GM12878 (cell line): ENCODE measurements at regions not wholly inside any gene's neighbourhood (a gene's known extent, or its start where the extent isn't known, plus 50 kb on each side); places are given as distances from the start of the nearest gene placed in this dataset.

ENCODE experiments used
- ATAC-seq: fragments of 200-7000 bp; cut with Tn5 transposase; 3 replicates; pipeline ENCODE4 v1.9.1; 2020; ENCODE audit warnings: mild to moderate bottlenecking, moderate library complexity
- BruUV-seq: library from RNA; stranded (reverse); fragments of 400-500 nt; replicated peaks from 2 replicates; lab custom pipeline; 2021; lab: Mats Ljungman, UMichigan
- CTCF ChIA-PET: fragments of 300-600 bp; sonication (Branson Sonifier 250); formaldehyde crosslinking; extraction: SDS; loops from one replicate; lab custom pipeline; 2021; ENCODE audit warnings: inconsistent platforms; lab: Yijun Ruan, JAX
- POLR2A ChIA-PET: fragments of 350-600 bp; formaldehyde crosslinking; extraction: SDS; loops from one replicate; lab custom pipeline; 2021; ENCODE audit warnings: inconsistent platforms; lab: Charles Lee
- RAD21 ChIA-PET: fragments of 300-600 bp; sonication (Branson Sonifier 250); formaldehyde crosslinking; loops from one replicate; lab custom pipeline; 2023; ENCODE audit warnings: antibody characterized with exemption; ENCODE audit not compliant: unreplicated experiment; lab: Charles Lee
- SMC1A ChIA-PET: fragments of 300-600 bp; sonication (Branson Sonifier 250); formaldehyde crosslinking; loops from one replicate; lab custom pipeline; 2023; ENCODE audit not compliant: unreplicated experiment, uncharacterized antibody; lab: Charles Lee
- DNase-seq: peaks from one replicate; pipeline ENCODE4 v3.0.0-alpha.2; 2011; ENCODE audit warnings: low read depth, low spot score
- FAIRE-seq: peaks from 3 replicates; lab custom pipeline; 2011; peaks lifted over from hg19 to GRCh38; lab: Jason Lieb, UNC
- H2AFZ ChIP-seq: 2 replicates; pipeline ENCODE4 v1.6.0; 2011; ENCODE audit warnings: low read depth, low read length, control low read depth; ENCODE audit not compliant: control insufficient read depth
- H3K27ac ChIP-seq: 2 replicates; pipeline ENCODE4 v1.5.1; 2011; ENCODE audit warnings: control low read depth; ENCODE audit not compliant: control insufficient read depth, insufficient read depth
- H3K27me3 ChIP-seq, 2 experiments: replicated peaks in 1 of 2; 2 replicates each; pipeline versions ENCODE4 v1.6.0 to v1.6.1; 2011; ENCODE audit warnings: low read length in 1 of 2; ENCODE audit not compliant: control insufficient read depth in 2 of 2, insufficient read depth in 2 of 2
- H3K36me3 ChIP-seq, 2 experiments: 2 replicates each; pipeline ENCODE4 v1.5.1; 2011; ENCODE audit warnings: low read length in 1 of 2; ENCODE audit not compliant: control insufficient read depth in 2 of 2, insufficient read depth in 2 of 2
- H3K4me1 ChIP-seq: 2 replicates; pipeline ENCODE4 v1.6.1; 2011; ENCODE audit warnings: mild to moderate bottlenecking, low read length, moderate library complexity, mixed read lengths; ENCODE audit not compliant: control insufficient read depth, insufficient read depth
- H3K4me2 ChIP-seq: 2 replicates; pipeline ENCODE4 v1.6.0; 2011; ENCODE audit warnings: control low read depth; ENCODE audit not compliant: control insufficient read depth, insufficient read depth
- H3K4me3 ChIP-seq: fragments of 200-600 bp; sonication (generic); 2 replicates; pipeline ENCODE4 v1.5.1; 2016
- H3K79me2 ChIP-seq: 2 replicates; pipeline ENCODE4 v1.6.0; 2011; ENCODE audit warnings: low read length; ENCODE audit not compliant: control insufficient read depth, insufficient read depth
- H3K9ac ChIP-seq: 2 replicates; pipeline ENCODE4 v1.8.0; 2011; ENCODE audit warnings: low read length, control low read depth, mixed read lengths; ENCODE audit not compliant: control insufficient read depth, insufficient read depth
- H3K9me3 ChIP-seq: replicated peaks from 3 replicates; pipeline ENCODE4 v1.5.1; 2011; ENCODE audit warnings: mild to moderate bottlenecking, low read length; ENCODE audit not compliant: control insufficient read depth, insufficient read depth
- H4K20me1 ChIP-seq: 2 replicates; pipeline ENCODE4 v1.6.0; 2011; ENCODE audit not compliant: control insufficient read depth, insufficient read depth
- BCLAF1 ChIP-seq: fragments of 450-650 bp; IDR thresholded peaks from 2 replicates; pipeline ENCODE4 v1.6.1; 2017; ENCODE audit warnings: antibody characterized with exemption, mild to moderate bottlenecking, moderate library complexity
- BHLHE40 ChIP-seq, 2 experiments: fragments of 450-650 bp in 1 of 2; IDR thresholded peaks; 2 replicates each; pipeline ENCODE4 v1.6.1; 2011 to 2017; ENCODE audit warnings: low read depth in 2 of 2, borderline replicate concordance in 1 of 2, improper control_type of control experiment in 1 of 2, low read length in 1 of 2, mild to moderate bottlenecking in 1 of 2
- CREM ChIP-seq: IDR thresholded peaks from 2 replicates; pipeline ENCODE4 v1.6.1; 2014; ENCODE audit warnings: antibody characterized with exemption, low read depth
- EGR1 ChIP-seq, 2 experiments: IDR thresholded peaks; 1 replicate in 1 of 2; 2 replicates in 1 of 2; pipeline ENCODE4 v1.6.1; 2011 to 2012; ENCODE audit warnings: low read depth in 2 of 2, low read length in 2 of 2, borderline replicate concordance in 1 of 2, mild to moderate bottlenecking in 1 of 2, moderate library complexity in 1 of 2
- HCFC1 ChIP-seq: fragments of 150-350 bp; IDR thresholded peaks from 2 replicates; pipeline ENCODE4 v1.6.1; 2014; ENCODE audit warnings: low read length
- HDAC6 ChIP-seq: fragments of 200-600 bp; sonication (generic); IDR thresholded peaks from one replicate; pipeline ENCODE4 v1.8.0; 2017; ENCODE audit warnings: antibody characterized with exemption; ENCODE audit not compliant: unreplicated experiment
- HSF1 ChIP-seq: fragments of 150-350 bp; IDR thresholded peaks from 2 replicates; pipeline ENCODE4 v1.6.1; 2014; ENCODE audit warnings: mild to moderate bottlenecking, low read depth, low read length
- JUNB ChIP-seq: IDR thresholded peaks from 2 replicates; pipeline ENCODE4 v1.6.1; 2016; ENCODE audit warnings: antibody characterized with exemption, mild to moderate bottlenecking
- PKNOX1 ChIP-seq: fragments of 450-650 bp; IDR thresholded peaks from 2 replicates; pipeline ENCODE4 v1.6.1; 2016; ENCODE audit warnings: mild to moderate bottlenecking
- POLR2A ChIP-seq: IDR thresholded peaks from 2 replicates; pipeline ENCODE4 v1.6.1; 2011; ENCODE audit warnings: low read depth, mild to moderate bottlenecking, low read length
- RB1 ChIP-seq: fragments of 450-650 bp; formaldehyde crosslinking; IDR thresholded peaks from 2 replicates; pipeline ENCODE4 v1.6.1; 2017; ENCODE audit warnings: mild to moderate bottlenecking, borderline replicate concordance
- in situ Hi-C: fragments of 300-500 bp; cut with MboI; formaldehyde crosslinking; loops from 9 replicates; pipeline ENCODE4 v1.14.3; 2018; ENCODE audit warnings: mixed read lengths
- intact Hi-C: fragments of 100-400 bp; cut with micrococcal nuclease; formaldehyde crosslinking; loops from one replicate; pipeline ENCODE4 v1.14.2; 2022; ENCODE audit not compliant: unreplicated experiment
- TF ChIP-seq, protein P1 (sequence below): fragments of 450-650 bp; IDR thresholded peaks from 2 replicates; pipeline ENCODE4 v1.6.1; 2017; ENCODE audit warnings: borderline replicate concordance

GRCh38 chr2:12116228-12116750, 369.9 kb downstream of the LPIN1 start (continued):
- TF ChIP-seq PKNOX1 (no peak; the same call in 1 of the 2 replicates), BHLHE40 (IDR thresholded peaks at IDR 0.05; ENCODE audit: borderline replicate concordance in 1 of 2, low read depth in 2 of 2, low read length in 1 of 2) (peak in 1 of 2 experiments; percentile 67; a peak in 2 of 4 replicates)

- FAIRE-seq (no peak), DNase-seq (no peak), ATAC-seq (no peak)
- ChIA-PET SMC1A (interaction anchor here (0.8 to 2.4 kb wide), 7 partner anchors 12 to 215 kb away, joined by 3 to 6 read pairs (median 4); no protein-coding TSS in a partner anchor), RAD21 (interaction anchor here (1.1 to 1.6 kb wide), 3 partner anchors 62 to 114 kb away, joined by 3 to 4 read pairs (median 3); no protein-coding TSS in a partner anchor), CTCF (interaction anchor here (0.5 to 1.4 kb wide), 3 partner anchors 10 to 379 kb away, joined by 3 to 4 read pairs (median 3); no protein-coding TSS in a partner anchor), POLR2A (no interaction called here)
- Histone ChIP-seq H3K4me3 (no peak overlapping the region), H2AFZ (no peak overlapping the region), H3K27me3 (no peaks in the 10 kb centered on the region; a peak in 1 of 4 replicates), H3K79me2 (no peaks in the 10 kb centered on the region), H3K27ac (no peak overlapping the region), H3K4me1 (peaks cover 13% of the 10 kb centered on the region), H3K9me3 (no peaks in the 10 kb centered on the region), H3K36me3 (no peaks in the 10 kb centered on the region), H4K20me1 (no peaks in the 10 kb centered on the region), H3K4me2 (no peak overlapping the region), H3K9ac (no peak overlapping the region)
- BruUV-seq = no TSS peak
- intact Hi-C loops = loop anchor here (5.0 kb wide), 1 partner anchor 253 kb away; no protein-coding TSS in a partner anchor
- in situ Hi-C loops = no loop called here
- TF ChIP-seq RB1 (no peak), CREM (no peak), EGR1 (IDR thresholded peaks at IDR 0.05; ENCODE audit: borderline replicate concordance in 1 of 2, low read depth in 2 of 2, low read length in 2 of 2) (no peak), HCFC1 (no peak), HSF1 (no peak), BCLAF1 (no peak), JUNB (no peak), HDAC6 (no peak), POLR2A (no peak)
- TF ChIP-seq, protein P1, sequence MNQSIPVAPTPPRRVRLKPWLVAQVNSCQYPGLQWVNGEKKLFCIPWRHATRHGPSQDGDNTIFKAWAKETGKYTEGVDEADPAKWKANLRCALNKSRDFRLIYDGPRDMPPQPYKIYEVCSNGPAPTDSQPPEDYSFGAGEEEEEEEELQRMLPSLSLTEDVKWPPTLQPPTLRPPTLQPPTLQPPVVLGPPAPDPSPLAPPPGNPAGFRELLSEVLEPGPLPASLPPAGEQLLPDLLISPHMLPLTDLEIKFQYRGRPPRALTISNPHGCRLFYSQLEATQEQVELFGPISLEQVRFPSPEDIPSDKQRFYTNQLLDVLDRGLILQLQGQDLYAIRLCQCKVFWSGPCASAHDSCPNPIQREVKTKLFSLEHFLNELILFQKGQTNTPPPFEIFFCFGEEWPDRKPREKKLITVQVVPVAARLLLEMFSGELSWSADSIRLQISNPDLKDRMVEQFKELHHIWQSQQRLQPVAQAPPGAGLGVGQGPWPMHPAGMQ = no peak
Measured at GRCh38 chr2:12119841-12120240, 373.4 kb downstream of the LPIN1 start.
